Coronary artery (tissue), 2 donors: ENCODE measurements at regions not wholly inside any gene's neighbourhood (a gene's known extent, or its start where the extent isn't known, plus 50 kb on each side); places are given as distances from the start of the nearest gene placed in this dataset.

ENCODE experiments used
- DNase-seq: peaks from one replicate; pipeline ENCODE4 v3.0.0-alpha.2; 2017; ENCODE audit warnings: low spot score
- H3K27ac ChIP-seq, 2 donors: fragments of 200-600 bp; sonication (generic); one replicate each; pipeline ENCODE4 v1.5.1; 2016 to 2019
- H3K4me3 ChIP-seq: fragments of 200-600 bp; sonication (generic); 2 replicates; pipeline ENCODE4 v1.5.1; 2016; ENCODE audit warnings: mild to moderate bottlenecking, moderate library complexity
- TF ChIP-seq, protein P1 (sequence below): fragments of 200-600 bp; sonication (generic); IDR thresholded peaks from one replicate; pipeline ENCODE4 v1.5.1; 2019; ENCODE audit warnings: antibody characterized with exemption

DNA sequence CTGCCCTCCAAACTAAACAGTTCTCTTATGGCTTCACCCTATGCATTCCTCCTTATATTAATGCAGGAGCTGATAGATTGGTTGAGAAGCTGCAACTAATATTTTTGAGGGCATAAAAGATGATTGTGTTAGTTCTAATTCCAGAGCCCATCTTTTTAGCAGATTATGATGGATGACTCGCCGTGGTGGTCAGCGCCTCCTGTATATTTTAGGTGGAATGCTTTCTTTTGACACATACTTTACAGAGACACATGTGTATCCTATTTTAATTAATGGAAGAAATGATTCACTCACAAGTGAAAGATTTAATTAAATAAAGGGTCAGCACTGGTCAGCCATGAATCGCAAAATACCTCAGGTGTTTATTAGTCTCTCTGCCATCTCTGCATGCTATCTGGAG lies 120.7 kb downstream of the TM2D1 start:
- H3K4me3 ChIP-seq: no peak overlapping the region
- TF ChIP-seq, protein P1, sequence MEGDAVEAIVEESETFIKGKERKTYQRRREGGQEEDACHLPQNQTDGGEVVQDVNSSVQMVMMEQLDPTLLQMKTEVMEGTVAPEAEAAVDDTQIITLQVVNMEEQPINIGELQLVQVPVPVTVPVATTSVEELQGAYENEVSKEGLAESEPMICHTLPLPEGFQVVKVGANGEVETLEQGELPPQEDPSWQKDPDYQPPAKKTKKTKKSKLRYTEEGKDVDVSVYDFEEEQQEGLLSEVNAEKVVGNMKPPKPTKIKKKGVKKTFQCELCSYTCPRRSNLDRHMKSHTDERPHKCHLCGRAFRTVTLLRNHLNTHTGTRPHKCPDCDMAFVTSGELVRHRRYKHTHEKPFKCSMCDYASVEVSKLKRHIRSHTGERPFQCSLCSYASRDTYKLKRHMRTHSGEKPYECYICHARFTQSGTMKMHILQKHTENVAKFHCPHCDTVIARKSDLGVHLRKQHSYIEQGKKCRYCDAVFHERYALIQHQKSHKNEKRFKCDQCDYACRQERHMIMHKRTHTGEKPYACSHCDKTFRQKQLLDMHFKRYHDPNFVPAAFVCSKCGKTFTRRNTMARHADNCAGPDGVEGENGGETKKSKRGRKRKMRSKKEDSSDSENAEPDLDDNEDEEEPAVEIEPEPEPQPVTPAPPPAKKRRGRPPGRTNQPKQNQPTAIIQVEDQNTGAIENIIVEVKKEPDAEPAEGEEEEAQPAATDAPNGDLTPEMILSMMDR: no peak
- no peak overlapping the region for H3K27ac ChIP-seq
- no peak for DNase-seq

DNA sequence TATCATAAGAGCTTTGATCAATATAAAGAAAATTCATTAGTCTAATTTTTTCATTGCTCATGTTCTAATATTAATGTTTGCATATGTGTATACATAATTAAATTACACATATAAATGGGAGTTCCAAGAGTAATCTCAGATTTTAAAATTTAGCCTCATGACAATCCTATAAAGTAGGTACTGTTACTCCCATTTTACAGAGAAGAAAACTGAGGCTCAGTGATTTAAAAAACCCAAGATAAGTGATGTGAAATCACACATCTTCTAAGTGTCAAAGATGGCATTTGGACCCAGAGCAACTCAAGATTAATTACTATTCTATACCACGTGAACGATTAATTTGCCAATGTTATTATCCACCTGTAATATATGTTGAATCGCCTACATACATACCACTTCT lies 122.3 kb downstream of the TM2D1 start:
- no peak overlapping the region for H3K4me3 ChIP-seq
- TF ChIP-seq, protein P1: no peak
- H3K27ac ChIP-seq: no peak overlapping the region
- no peak for DNase-seq

DNA sequence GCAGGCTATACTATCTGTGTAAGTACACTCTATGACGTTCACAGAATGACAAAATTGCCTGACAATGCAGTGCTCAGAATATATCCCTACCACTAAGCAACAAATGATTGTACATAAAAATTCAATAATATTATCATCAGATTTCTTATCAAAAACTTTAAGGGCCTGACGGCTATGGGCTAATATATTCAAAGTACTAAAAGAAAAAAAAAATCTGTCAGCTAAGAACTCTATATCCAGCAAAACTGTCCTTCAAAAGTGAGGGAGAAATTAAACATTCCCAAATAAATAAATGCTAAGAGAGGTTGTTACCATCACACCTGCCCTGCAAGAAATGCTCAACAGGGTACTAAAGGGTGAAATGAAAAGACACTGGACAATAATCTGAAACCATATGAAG lies 127.3 kb downstream of the TM2D1 start:
- DNase-seq: no peak
- Histone ChIP-seq H3K27ac (no peak overlapping the region), H3K4me3 (no peak overlapping the region)
- TF ChIP-seq, protein P1: no peak

DNA sequence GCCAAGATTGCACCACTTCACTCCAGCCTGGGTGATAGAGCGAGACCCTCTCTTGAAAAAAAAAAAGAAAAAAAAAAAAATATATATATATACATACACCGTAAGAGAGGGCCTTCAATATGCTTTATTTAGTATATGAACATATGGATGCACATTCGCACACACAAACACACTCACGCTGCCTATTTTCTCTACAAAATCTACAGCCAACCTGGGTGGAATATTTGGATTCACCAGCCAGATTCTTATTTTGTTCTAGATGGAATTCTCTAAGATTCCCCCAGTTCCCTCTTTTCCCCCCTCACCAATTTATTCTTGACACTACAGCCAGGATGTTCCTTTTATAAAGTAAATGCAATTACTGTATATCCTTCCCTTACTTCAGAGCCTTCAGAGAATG lies 131.6 kb downstream of the TM2D1 start:
- no peak for DNase-seq
- TF ChIP-seq, protein P1: no peak
- Histone ChIP-seq H3K4me3 (no peak overlapping the region), H3K27ac (no peak overlapping the region)

DNA sequence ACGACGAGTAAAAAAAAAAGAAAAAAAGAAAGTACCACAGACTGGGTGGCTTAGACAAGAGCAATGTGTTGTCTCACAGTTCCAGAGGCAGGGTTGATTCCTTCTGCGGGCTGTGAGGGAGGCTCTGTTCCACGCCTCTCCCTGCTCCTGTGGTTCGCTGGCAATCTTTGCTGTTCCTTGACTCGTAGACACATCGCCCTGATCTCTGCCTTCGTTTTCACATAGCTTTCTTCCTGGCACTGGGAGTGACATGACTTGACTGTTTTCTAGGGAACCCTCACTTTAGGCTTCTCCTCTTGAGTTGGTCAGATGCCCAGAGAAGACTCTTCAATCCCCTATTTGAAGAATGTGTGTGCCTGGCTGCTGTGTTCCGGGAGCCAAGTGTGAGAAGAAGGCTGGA lies 133.6 kb downstream of the TM2D1 start:
- no peak for DNase-seq
- H3K4me3 ChIP-seq: no peak overlapping the region
- H3K27ac ChIP-seq: peak overlapping the region in 1 of 2 donors; percentile 54
- TF ChIP-seq, protein P1: no peak

DNA sequence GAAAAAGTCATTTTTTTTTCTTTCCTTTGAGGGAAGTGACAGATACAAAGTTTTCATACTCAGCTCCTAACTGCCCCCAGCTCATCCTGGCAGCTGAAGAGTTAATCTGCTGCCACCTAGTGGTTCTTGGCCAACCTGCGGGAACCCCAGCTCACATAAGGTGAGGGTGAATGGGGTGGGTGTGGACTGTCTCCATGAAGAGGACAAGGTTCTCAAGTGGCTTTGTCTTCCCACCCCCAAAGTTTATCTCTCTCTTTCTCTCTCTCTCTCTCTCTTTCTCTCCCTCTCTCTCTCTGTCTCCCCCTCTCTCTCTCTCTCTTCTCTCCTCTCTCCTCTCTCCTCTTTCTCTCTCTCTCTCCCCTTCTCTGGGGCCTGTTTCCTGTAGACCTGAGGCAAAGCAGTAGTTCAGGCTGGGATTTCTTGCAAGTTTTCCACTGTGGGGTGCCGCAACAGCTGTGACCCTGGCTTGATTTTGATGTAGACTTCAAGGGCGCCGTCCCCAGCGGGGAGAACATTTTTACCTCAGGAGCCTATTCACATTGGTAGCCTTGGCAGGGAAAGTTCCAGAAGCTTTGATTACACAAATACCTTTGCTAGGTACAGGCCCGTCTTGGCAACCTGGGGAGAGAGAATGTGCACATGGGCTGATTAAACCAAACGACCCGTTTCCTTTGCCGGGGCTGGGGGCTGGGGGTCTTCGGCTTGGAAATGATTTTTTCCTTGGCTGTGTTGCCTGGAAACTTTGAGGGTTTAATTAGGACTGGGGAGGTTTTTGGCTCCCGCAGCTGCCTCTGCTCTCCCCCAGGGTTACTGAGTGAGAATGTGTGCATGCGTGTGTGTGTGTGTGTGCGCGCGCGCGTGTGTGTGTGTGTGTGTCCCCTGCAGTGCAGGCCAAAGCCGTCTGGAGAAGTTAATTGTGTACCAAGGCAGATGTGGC lies 135.9 kb downstream of the TM2D1 start:
- Histone ChIP-seq H3K27ac (no peak overlapping the region), H3K4me3 (no peak overlapping the region)
- no peak for DNase-seq
- TF ChIP-seq, protein P1: peak; percentile 14

DNA sequence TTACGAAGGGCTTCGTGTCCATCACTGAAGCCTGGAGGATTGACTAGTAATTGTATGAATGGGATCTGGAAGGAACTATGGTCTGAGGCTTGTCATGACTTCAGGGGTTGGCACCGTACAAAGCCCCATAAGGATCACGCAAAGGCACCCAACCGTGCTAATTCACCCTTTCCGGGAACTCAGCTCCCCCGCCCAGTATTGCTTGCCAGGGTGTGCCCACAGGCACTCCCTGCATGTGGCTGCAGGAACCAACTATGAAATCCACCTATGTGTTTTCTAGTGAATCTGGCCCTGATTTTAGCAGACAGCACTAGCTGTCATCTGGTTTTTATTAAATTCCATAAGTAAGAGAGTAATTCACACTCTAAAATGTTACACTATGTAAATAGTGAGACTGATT lies 139.2 kb downstream of the TM2D1 start:
- TF ChIP-seq, protein P1: no peak
- no peak for DNase-seq
- no peak overlapping the region for H3K4me3 ChIP-seq
- no peak overlapping the region for H3K27ac ChIP-seq
